C4-2B (cell line): ENCODE measurements at regions not wholly inside any gene's neighbourhood (a gene's known extent, or its start where the extent isn't known, plus 50 kb on each side); places are given as distances from the start of the nearest gene placed in this dataset.

Experiments
- CTCF ChIP-seq: fragments of 450-650 bp; conservative IDR thresholded peaks from 2 replicates; pipeline ENCODE4 v1.5.1; 2017; ENCODE audit warnings: mild to moderate bottlenecking
- ZFX ChIP-seq: fragments of 450-650 bp; IDR thresholded peaks from 2 replicates; pipeline ENCODE4 v1.6.1; 2017

DNA sequence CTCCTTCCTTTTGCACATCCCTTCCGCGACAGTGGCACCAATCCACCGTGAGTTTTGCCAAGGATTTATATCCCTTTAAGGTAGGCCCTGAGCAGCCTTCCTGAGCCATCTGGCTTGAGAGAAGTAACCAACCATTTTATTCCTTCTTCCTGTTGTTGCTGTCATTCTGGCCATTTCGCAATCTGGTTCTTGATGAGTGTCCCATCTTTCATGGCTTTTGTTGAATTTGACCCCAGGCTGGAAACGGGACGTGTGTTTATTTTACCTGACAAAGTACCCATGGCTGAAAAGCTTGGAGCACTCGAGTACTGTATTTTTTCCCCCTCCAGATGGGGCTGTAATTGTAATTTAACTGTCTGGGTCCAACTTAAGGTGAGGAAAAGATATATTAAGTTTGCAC lies 173.4 kb downstream of the WNT5A start:
- TF ChIP-seq CTCF (no peak), ZFX (no peak)
